Adrenal gland (tissue), 9 donors: ENCODE measurements at regions not wholly inside any gene's neighbourhood (a gene's known extent, or its start where the extent isn't known, plus 50 kb on each side); places are given as distances from the start of the nearest gene placed in this dataset.

Experiments
- DNase-seq, 7 donors: peaks; one replicate each; pipeline ENCODE4 v3.0.0-alpha.2; 2019 to 2020
- H3K27ac ChIP-seq, 5 donors: fragments of 200-600 bp; sonication (generic) in 4 of 5; 1 replicate in 3 of 5; 2 replicates in 2 of 5; pipeline versions ENCODE4 v1.5.1 to v1.8.0; 2016 to 2020; ENCODE audit warnings: mild to moderate bottlenecking in 1 of 5
- H3K27me3 ChIP-seq: fragments of 200-600 bp; 2 replicates; pipeline ENCODE4 v1.8.0; 2021
- H3K36me3 ChIP-seq, 2 donors: fragments of 200-600 bp; replicated peaks in 1 of 2; 1 replicate in 1 of 2; 2 replicates in 1 of 2; pipeline versions ENCODE4 v1.5.1 to v1.8.0; 2018 to 2022
- H3K4me1 ChIP-seq, 2 donors: fragments of 200-600 bp; replicated peaks in 1 of 2; 1 replicate in 1 of 2; 2 replicates in 1 of 2; pipeline versions ENCODE4 v1.5.1 to v1.8.0; 2018 to 2021
- H3K4me3 ChIP-seq, 4 donors: fragments of 200-600 bp; sonication (generic) in 3 of 4; one replicate each; pipeline ENCODE4 v1.5.1; 2016 to 2018
- H3K9me3 ChIP-seq, 3 donors: fragments of 200-600 bp; sonication (generic) in 1 of 3; replicated peaks in 1 of 3; 1 replicate in 2 of 3; 2 replicates in 1 of 3; pipeline versions ENCODE4 v1.5.1 to v1.8.0; 2016 to 2021
- POLR2A ChIP-seq, 2 donors: fragments of 450-650 bp; IDR thresholded peaks; one replicate each; pipeline ENCODE4 v1.6.1; 2017; ENCODE audit warnings: antibody characterized with exemption in 2 of 2, mild to moderate bottlenecking in 2 of 2, moderate library complexity in 1 of 2
- WGBS, 4 donors: extraction: QIAGEN DNeasy Blood & Tissue Kit in 2 of 4; methylation state at CpG; one replicate each; pipeline versions ENCODE4 v1.1.5 to v1.1.7; 2013 to 2017; 5-methylcytosine and 5-hydroxymethylcytosine counted together
- intact Hi-C, 2 donors: fragments of 100-400 bp; cut with DNase I; formaldehyde crosslinking; loops; one replicate each; pipeline versions ENCODE4 v1.14.1 to v1.15.0; 2022 to 2023
- TF ChIP-seq, protein P1 (sequence below), 6 experiments: fragments of 450-650 bp in 4 of 6; fragments of 200-600 bp in 2 of 6; sonication (generic) in 1 of 6; IDR thresholded peaks; 1 replicate in 5 of 6; 2 replicates in 1 of 6; pipeline versions ENCODE4 v1.5.1 to v1.8.0; 2016 to 2021; ENCODE audit warnings: antibody characterized with exemption in 6 of 6, mild to moderate bottlenecking in 2 of 6, moderate library complexity in 1 of 6
- donor health status: healthy with polysubstance abuse.
- donor health status: Bipolar disorder and iron deficiency.
- donor health status: DM: yes; HTN: yes; CAD: no.
- donor health status: DM: no; HTN: no; CAD: no.
- donor health status: DM: no; HTN: no; CAD: no.

GRCh38 chr2:64325852-64326577 is 127.9 kb upstream of the LGALSL start:
- WGBS, 4 donors = 85 to 95% (median 88%) methylated on average over 7 to 8 of the region's 8 CpGs
- no peak for TF ChIP-seq POLR2A (IDR thresholded peaks at IDR 0.05)
- TF ChIP-seq, protein P1, sequence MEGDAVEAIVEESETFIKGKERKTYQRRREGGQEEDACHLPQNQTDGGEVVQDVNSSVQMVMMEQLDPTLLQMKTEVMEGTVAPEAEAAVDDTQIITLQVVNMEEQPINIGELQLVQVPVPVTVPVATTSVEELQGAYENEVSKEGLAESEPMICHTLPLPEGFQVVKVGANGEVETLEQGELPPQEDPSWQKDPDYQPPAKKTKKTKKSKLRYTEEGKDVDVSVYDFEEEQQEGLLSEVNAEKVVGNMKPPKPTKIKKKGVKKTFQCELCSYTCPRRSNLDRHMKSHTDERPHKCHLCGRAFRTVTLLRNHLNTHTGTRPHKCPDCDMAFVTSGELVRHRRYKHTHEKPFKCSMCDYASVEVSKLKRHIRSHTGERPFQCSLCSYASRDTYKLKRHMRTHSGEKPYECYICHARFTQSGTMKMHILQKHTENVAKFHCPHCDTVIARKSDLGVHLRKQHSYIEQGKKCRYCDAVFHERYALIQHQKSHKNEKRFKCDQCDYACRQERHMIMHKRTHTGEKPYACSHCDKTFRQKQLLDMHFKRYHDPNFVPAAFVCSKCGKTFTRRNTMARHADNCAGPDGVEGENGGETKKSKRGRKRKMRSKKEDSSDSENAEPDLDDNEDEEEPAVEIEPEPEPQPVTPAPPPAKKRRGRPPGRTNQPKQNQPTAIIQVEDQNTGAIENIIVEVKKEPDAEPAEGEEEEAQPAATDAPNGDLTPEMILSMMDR (IDR thresholded peaks at IDR 0.05) = no peak
- no peak overlapping the region for H3K27ac ChIP-seq
- no peaks in the 10 kb centered on the region for H3K36me3 ChIP-seq
- DNase-seq = no peak
- no peaks in the 10 kb centered on the region for H3K27me3 ChIP-seq
- H3K4me3 ChIP-seq = no peak overlapping the region
- H3K9me3 ChIP-seq = no peaks in the 10 kb centered on the region
- peaks cover 0 to 22% of the 10 kb centered on the region in 2 donors for H3K4me1 ChIP-seq
- intact Hi-C loops = loop anchor here (5.0 to 10.0 kb wide), 3 partner anchors 271 to 549 kb away; no protein-coding TSS in a partner anchor

DNA sequence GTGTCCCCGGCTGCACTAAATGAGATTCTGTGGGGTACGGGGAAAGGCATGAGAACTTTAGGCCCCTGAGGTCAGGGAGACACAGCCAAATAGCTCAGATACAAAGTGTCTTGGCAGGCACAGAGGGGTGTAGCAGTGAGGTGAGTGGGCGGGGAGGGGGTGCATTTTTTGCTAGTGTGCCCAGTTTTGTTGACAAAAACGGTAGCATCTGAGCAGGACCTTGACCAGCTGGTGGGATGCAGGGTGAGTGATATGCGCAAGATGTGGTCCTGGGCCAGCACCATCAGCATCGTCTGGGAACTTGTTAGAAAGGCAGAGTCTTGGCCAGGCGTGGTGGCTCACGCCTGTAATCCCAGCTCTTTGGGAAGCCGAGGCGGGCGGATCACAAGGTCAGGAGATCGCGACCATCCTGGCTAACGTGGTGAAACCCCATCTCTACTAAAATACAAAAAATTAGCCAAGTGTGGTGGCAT is 127.3 kb upstream of the LGALSL start:
- Histone ChIP-seq H3K4me3 (no peak overlapping the region), H3K9me3 (no peaks in the 10 kb centered on the region), H3K27me3 (no peaks in the 10 kb centered on the region), H3K36me3 (no peaks in the 10 kb centered on the region), H3K4me1 (peaks cover 0 to 25% of the 10 kb centered on the region in 2 donors), H3K27ac (peak overlapping the region in 1 of 5 donors; percentile 73)
- no peak for DNase-seq
- intact Hi-C loops = loop anchor here (5.0 to 10.0 kb wide), 3 partner anchors 272 to 548 kb away; no protein-coding TSS in a partner anchor
- TF ChIP-seq, protein P1 (IDR thresholded peaks at IDR 0.05) = no peak
- no peak for TF ChIP-seq POLR2A (IDR thresholded peaks at IDR 0.05)
- WGBS, 4 donors = 76 to 90% (median 85%) methylated on average over 14 of the region's 14 CpGs

- H3K9me3 ChIP-seq = no peaks in the 10 kb centered on the region
- no peaks in the 10 kb centered on the region for H3K36me3 ChIP-seq
- intact Hi-C loops = loop anchor here (5.0 to 10.0 kb wide), 3 partner anchors 272 to 548 kb away; no protein-coding TSS in a partner anchor
- H3K4me1 ChIP-seq = peaks cover 0 to 25% of the 10 kb centered on the region in 2 donors
- H3K4me3 ChIP-seq = no peak overlapping the region
- peak overlapping the region in 1 of 5 donors; percentile 73 for H3K27ac ChIP-seq
- 79 to 88% (median 85%) methylated on average over 4 to 5 of the region's 5 CpGs for WGBS, 4 donors
- H3K27me3 ChIP-seq = no peaks in the 10 kb centered on the region
- TF ChIP-seq, protein P1 (IDR thresholded peaks at IDR 0.05) = no peak
- TF ChIP-seq POLR2A (IDR thresholded peaks at IDR 0.05) = no peak
- DNase-seq = no peak
Measured at GRCh38 chr2:64327129-64327509, 126.8 kb upstream of the LGALSL start.

- TF ChIP-seq POLR2A (IDR thresholded peaks at IDR 0.05) = no peak
- TF ChIP-seq, protein P1 (IDR thresholded peaks at IDR 0.05) = peak in 5 of 6 experiments; percentile 6 to 51 (median 32)
- Histone ChIP-seq H3K9me3 (no peaks in the 10 kb centered on the region), H3K36me3 (no peaks in the 10 kb centered on the region), H3K27ac (peak overlapping the region in 2 of 5 donors; percentile 28 to 73), H3K27me3 (no peaks in the 10 kb centered on the region), H3K4me1 (peaks cover 0 to 25% of the 10 kb centered on the region in 2 donors), H3K4me3 (no peak overlapping the region)
- intact Hi-C loops = loop anchor here (5.0 to 10.0 kb wide), 3 partner anchors 273 to 547 kb away; no protein-coding TSS in a partner anchor
- 61 to 69% (median 65%) methylated on average over 15 to 16 of the region's 16 CpGs for WGBS, 4 donors
- DNase-seq = peak in 5 of 7 donors; percentile 24 to 73 (median 29)
Measured at GRCh38 chr2:64327510-64328414, 126.2 kb upstream of the LGALSL start.
